HG03520 (cell line): ENCODE measurements at regions not wholly inside any gene's neighbourhood (a gene's known extent, or its start where the extent isn't known, plus 50 kb on each side); places are given as distances from the start of the nearest gene placed in this dataset.

Experiments used
- ATAC-seq: cut with Tn5 transposase; IDR thresholded peaks from one replicate; pipeline ENCODE4 v1.9.1; 2021; ENCODE audit warnings: mild to moderate bottlenecking, moderate library complexity; ENCODE audit not compliant: unreplicated experiment

DNA sequence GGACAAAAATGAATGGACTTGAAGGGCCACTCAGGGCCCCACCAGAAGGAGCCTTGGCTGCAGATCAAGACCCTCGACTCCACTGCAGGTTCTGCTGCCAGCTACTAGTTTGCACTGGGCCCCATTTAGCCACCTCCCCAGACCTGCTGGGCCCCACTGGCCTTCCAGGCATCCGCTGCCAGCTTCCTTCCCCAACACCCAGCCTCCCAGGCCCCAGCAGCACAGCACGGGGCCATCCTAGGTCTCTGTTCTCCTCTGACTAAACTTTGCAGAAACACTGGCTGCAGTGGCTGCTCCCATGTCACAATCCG, 277.4 kb upstream of the KLF14 start:
- no peak for ATAC-seq

DNA sequence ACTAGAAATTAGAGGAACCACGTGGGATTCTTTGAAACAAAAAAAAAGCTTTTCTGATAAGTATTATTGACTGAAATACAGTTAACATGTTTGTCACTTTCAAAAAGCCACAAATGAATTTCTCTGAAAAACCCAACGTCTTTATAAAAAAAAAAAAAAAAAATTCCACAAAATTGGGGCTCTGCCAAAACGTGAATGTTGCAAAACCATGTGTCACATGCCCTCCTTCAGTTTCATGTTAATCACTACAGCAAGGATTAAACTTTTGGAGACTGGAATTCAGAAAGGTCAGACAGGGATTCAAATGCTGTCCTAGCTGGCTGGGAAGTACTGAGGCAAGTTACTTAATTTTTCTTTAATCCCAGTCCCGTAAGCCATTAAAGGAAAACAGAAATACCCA, 278.0 kb upstream of the KLF14 start:
- no peak for ATAC-seq

DNA sequence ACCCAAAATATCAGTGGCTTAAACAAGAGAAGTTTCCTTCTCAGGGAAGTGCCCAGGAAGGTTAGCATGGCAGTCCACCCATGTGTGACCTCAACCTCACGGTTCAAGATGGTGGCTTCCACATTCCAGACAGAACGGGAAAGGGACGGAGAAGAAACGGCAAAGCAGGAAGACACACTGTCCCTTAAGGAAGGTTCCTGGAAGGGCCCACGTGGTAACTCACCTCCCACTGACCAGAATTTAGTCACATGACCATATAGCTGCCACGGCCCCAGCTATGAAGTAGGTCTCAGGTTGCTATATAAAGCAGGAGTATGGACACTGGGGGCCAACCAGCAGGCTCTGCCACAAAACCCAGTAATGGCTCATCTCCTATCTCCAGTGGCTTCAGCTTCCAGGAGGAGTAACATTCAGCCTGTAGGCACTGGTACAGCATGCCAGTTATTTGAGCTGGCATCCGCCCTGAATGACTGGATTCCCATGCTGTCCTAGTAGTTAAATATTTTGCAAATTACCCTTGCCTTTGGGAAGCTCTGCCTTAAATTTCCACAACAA, 278.5 kb upstream of the KLF14 start:
- ATAC-seq: no peak

DNA sequence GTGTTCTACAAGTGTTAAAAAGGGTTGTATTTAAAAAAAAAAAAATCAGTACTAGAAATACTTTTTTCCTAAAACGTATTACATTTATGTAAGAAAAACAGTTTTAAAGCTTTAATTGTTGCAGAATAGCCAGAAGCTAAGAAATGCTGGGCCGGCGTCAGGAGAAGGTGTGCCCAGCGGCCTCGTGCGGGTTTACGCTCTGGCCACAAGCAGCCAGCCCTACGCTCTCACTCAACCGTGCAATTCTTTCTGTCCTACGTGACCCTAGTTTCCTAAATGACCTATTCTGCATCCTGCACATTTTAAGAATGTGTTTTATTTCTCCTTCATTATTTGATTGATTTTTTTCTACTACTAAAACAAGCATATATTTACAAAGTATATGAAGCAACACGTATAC, 279.7 kb upstream of the KLF14 start:
- ATAC-seq: no peak

DNA sequence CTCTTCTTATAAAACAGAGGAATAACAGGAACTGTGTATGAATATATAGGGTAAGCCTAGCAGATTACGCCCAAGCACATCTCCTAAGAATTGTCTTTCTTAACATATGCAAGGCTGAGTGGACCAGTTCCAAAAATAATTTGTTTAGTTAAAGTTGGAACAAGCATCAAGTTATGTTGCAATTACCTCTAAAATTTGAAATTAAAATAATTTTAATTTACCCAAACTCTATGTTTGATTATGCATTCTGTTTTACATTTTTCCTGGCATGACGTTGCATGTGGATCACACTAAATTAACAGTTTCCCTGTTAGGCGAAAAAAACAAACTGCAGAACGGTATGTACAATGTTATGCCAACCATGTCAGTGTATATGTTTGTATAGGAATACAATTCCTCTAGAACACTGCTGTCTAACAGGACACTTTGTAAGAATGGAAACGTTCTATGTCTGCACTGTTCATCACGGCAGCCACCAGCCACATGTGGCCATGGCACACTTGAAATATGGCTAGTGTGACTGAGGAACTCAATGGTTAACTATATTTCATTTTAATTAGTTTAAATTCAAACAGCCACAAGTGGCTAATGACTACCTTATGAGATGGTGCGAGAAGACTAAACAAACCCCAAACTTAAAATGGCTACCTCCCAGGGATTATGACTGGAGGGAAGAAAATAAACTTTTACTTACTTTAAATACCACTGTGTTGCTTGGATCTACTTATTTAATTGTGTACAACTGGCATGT, 281.1 kb upstream of the KLF14 start:
- ATAC-seq: no peak

DNA sequence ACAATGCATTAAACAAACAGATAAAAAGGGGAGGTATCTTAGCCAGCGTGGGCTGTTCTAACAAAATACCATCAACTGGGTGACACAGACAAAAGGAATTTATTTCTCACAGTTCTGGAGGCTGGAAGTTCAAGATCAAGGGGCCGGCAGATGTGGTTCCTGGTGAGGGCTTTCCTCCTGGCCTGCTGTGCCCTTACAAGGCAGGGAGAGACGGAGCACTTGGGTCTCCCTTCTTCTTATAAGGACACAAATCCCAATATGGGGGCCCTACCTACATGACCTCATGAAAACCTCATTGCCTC, 281.6 kb upstream of the KLF14 start:
- no peak for ATAC-seq

DNA sequence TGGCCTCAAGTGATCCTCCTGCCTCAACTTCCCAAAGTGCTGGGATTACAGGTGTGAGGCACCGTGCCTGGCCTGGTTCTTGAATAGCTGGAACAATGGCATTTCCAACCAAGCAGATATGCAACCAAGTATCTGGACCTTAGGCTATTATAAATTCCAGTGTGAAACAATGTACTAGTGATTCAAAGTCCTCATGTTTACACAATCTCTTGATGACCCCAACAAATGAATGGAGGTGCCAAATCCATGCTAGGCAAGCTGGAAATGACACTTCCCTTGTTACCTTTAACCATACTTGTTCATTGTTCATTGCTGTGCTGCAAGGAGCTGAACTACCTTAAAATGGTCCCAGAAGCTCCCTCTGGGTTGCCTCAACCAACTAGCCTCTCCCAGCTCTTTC, 282.2 kb upstream of the KLF14 start:
- ATAC-seq: no peak

DNA sequence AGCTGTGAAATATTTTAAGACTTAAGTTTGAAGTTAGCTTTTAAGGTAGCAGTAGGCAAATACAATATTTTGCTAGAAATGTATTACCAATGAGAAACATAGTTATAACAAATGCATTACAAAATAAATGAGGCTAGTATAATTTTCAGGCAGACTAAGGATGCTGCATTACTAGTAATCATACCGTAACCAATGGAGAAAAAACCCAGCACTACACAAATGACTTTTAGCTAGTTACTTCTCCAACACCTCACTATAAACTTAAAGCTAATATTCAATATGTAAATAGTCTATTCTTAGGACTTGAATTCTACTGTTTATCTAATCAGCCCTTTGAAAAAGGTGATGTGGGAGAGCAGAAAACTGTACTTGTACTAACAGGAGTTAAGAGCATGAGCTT, 285.3 kb upstream of the KLF14 start:
- no peak for ATAC-seq

DNA sequence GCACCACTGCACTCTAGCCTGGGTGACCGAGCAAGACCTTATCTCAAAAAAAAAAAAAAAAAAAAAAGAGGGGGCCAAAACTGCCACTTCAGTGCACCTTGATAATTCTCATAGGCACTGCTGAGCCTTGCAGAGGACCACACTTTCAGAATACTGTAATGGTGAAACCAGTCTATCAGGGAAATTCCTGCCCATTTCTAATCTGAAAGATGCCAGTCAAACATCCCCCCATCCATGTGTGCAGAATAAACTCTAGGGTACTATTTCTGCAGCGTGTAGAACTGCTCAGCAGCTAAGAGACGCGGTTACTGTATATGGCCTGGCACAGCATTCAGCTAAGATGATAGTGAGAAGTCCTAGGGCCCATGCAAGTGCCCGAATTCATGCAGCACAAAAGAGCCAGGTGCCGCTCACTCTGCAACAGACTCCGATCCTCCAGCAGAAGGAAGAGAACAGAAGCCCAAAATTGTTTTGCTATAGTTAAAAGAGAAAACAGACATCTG, 286.8 kb upstream of the KLF14 start:
- peak; percentile 10 for ATAC-seq

DNA sequence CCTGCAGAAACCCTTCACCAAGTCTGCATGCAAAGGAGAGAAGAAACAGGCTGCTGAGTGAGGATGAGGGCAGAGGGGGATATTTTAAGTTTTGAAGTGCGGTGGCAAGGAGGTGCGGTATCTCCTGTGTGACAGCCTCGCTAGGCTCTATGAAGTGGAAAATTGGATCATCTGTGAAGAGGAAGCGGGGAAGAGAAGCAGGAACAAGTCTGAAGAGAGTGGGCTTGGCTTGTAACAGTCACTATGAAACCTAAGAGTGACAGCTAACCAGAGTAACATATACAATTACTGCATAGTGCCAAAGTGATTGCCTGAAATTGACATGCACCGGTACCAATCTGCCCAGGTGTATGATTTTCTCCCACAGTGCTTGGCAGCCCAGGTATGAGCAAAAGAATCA, 287.5 kb upstream of the KLF14 start:
- peak; percentile 44 for ATAC-seq

DNA sequence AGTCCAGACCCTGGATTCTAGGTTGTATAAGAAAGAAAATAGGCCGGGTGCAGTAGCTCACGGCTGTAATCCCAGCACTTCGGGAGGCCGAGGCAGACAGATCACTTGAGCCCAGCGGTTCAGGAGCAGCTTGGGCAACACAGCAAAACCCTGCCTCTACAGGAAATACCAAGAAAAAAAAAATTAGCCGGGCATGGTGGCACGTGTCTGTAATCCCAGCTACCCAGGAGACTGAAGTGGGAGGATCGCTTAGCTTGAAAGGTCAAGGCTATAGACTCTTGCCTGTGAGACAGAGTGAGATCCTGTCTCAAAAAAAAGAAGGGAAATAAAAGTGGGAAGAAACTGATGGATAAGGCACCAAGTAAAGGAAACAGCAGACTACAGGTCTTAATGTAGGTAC, 287.9 kb upstream of the KLF14 start:
- ATAC-seq: peak; percentile 19

DNA sequence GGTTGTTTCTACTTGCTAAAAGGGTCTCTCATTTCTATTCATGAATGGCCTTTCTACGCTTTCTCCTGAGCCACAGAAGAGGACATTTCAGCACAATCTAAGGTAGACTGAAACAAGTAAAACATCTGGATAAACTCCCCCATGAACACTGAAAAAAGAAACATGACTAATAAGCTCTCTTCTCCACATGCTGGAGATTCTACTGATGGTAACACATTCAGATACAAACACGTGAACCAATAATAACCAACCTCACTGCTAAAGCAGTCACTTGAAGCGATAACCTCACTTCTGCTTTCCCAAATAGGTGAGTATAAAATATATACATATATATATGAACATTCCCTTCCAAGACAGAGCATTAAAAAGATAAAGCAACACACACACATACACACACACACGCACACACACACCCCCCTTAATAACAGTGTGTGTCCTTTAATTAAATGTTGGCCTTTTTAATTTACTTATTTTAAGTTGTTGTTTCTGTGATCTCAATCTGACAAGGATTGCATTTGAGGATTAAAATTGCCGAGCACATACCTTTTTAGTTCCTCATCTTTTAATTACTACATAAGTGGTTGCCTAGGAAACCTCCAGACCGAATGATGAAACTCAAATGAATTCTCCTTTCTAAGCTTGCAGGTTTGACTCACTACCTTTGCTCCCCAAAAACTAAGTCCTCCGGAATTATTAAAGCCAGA, 292.4 kb upstream of the KLF14 start:
- peak; percentile 38 for ATAC-seq

DNA sequence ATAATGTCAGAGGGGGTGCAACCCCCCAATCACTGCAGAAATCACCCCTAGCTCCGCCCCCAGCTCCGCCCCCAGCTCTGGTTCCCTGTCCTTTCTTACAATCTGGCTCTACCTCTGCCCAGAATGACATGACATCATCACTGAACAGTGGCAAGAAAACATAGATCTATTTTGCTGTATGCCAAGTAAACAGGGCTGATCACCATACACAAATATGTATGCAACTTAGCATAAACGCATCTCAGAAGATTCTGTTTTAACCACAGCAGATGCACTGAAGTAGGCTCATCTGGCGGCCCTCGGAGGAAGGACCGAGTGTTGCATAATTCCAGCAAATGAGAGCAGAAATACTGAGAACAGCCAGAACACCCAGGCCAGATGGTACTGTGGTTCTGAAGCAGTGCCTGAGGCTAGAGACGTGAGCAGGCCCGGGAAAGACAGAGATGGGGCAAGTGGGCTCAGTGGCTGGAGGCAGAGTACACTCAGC, 293.3 kb upstream of the KLF14 start:
- no peak for ATAC-seq

DNA sequence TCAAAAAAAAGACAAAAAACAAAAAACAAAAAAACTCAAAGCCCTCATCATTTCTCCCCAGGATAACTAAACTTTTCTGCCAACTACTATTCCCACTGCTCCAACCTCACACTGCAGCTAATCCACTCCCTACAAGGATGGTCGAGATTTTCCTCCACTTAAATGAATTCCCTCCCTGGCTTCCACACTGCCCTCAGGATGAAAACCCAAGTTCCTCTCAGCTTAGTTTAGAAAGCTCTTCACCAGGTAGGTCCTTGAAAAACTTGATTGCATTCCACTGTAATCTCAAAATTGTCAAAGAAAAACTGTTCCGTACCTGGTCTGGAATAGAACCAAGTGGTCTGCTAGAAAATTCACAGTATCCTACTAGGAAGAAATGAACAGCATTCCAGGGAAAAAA, 294.3 kb upstream of the KLF14 start:
- no peak for ATAC-seq

DNA sequence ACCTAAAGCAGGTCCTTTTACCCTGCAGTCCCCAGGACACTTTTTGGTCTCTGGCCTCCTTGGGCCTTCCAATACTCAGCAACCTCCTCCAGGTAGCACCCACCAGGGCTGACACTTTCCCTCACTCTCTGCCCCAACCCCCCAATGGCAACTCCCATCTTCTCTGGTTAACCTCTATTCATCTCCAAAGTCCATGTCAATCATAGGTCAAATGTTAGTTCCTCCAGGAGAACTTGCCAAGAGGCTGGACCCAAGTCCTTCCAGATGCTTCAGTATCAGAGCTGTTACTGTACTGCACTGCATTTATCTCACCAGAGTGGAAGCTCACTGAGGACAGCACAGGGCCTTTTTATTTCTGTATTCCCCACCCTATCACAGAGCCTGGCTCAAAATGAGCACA, 295.0 kb upstream of the KLF14 start:
- no peak for ATAC-seq

DNA sequence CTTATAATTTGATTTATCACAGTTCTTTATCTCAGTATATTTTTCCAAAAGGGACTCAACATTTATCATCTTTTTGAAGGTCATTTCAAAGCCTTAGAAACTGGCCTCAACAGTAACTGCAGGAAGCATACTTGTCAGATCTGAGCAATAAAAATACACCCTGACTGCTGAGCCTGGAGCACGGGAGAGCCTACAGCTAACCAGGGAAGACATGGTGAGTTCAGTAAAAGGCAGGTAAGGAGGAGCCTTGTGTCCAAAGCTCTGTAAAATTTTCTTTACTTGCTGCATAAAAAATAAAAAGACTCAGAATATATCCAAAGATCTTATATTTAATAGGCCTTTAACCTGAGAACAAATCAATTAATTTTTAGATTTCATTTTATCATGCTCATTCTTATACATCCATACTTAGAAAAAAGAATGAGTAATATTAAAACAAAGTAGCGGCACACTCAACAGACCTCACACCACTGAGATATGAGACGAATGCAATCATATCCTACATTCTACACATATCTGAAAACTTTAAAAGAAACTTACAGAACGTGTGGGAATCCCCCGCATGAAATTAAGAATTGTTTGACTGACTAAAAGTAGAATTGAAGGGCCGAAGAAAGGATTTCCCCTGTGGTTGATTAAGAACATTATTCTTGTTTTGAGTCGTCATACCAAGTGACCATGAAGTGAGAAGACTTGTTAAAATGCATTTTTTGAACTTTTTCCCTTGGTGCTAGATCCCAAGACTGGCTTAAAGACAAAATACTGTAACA, 296.4 kb upstream of the MKLN1 start:
- ATAC-seq: no peak

DNA sequence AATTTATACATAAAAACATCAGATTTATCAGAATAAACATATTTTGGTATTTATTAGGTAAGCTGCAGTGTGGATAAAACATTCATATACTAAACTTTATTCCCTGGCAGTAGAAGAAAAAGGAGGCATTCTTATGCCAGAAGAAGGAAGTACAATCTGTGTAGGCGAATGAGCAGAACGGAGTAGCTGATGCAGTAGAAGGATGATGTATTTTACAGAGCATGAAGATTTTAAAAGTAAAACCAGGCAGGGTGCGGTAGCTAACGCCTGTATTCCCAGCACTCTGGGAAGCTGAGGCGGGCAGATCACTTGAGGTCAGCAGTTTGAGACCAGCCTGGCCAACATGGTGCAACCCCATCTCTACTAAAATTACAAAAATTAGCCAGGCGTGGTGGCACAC, 294.9 kb upstream of the MKLN1 start:
- ATAC-seq: no peak

DNA sequence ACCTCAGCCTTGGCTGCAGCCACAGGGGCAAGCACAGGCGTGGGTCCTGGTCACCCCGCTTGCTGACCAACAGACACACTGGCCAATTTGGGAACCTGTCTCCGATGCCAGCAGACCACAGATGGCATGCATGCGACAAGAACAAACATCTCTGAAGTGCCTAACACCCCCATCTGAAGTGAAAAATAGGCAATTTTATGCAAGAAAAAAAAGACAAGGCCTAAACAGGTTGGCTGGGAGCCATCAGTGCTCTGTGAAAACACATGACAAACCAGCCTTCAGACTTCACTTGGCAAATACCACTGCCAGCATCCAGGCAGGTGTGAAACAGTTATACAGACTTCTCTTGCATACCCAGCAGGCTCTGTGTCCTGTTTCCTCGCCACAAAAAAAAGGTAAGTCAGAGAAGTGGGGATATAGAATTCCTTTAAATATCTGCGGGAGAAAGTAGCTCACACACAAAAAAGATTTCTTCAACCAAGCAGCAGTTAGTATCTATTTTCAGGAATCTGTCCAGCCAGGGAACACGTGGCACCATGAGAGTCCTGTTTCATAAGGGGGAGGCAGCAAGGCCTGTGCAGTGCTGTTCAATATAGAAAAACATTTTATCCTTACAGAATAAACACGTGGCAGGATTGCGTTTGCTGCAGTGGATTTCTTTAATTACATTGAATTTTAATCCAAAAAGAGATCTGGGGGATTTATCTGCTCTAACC, 293.4 kb upstream of the MKLN1 start:
- no peak for ATAC-seq

DNA sequence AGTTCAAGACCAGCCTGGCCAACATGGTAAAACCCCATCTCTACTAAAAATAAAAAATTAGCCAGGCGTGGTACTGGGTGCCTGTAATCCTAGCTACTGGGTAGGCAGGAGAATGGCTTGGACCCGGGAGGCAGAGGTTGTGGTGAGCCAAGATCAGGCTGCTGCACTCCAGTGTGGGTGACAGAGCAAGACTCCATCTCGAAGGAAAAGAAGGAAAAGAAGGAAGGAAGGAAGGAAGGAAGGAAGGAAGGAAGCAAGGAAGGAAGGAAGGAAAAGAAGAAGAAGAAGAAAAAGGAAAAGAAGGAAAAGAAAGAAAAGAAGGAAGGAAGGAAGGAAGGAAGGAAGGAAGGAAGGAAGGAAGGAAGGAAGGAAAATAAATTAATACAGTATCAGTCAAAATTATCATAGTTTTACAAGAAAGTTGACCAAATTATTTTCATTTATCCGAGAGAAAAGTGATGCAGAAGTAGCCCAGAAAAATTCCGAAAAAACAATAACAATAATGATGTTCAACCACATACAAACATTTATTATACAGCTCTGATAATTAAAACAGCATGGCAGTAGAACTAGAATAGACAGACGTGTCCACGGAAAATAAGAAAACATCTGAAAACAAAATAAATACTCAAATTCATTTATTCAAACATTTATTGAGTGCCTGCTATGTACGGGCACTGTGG, 292.4 kb upstream of the MKLN1 start:
- ATAC-seq: no peak

DNA sequence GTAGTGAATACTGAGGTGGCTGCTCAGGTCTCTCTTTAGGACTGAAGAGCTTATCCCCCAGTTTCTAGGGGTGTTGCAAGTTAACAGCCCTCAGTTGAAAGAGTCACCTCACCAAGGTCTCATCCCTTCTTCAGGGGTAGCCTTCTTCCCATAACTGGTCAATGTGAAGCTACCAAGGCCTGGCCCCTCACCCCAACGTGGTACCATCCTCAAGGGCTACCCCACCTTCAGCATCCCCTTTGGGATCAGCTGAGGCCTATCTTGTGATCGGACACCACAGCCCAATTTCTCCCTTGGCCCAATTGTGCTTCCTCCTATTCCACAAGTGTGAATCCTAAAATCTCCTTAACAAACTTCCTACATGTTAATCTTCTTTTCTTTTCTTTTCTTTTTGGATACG, 289.5 kb upstream of the MKLN1 start:
- ATAC-seq: no peak
